BE2C (cell line): ENCODE measurements at regions not wholly inside any gene's neighbourhood (a gene's known extent, or its start where the extent isn't known, plus 50 kb on each side); places are given as distances from the start of the nearest gene placed in this dataset.

ENCODE experiments used
- DNase-seq: peaks from one replicate; pipeline ENCODE4 v3.0.0-alpha.2; 2020
- H3K27me3 ChIP-seq: fragments of 250-450 bp; sonication (Bioruptor Pico); 2 replicates; pipeline ENCODE4 v1.5.1; 2020; ENCODE audit warnings: mild to moderate bottlenecking
- H3K36me3 ChIP-seq: fragments of 250-450 bp; sonication (Bioruptor Pico); 2 replicates; pipeline ENCODE4 v1.5.1; 2020; ENCODE audit warnings: mild to moderate bottlenecking
- H3K4me1 ChIP-seq: fragments of 250-450 bp; sonication (Bioruptor Pico); 2 replicates; pipeline ENCODE4 v1.5.1; 2020
- H3K4me3 ChIP-seq: 2 replicates; pipeline ENCODE4 v1.5.1; 2011; ENCODE audit warnings: low read depth, low read length
- H3K9me3 ChIP-seq: fragments of 250-450 bp; sonication (Bioruptor Pico); 2 replicates; pipeline ENCODE4 v1.5.1; 2020
- CTCF ChIP-seq: IDR thresholded peaks from 2 replicates; pipeline ENCODE4 v1.5.1; 2012; ENCODE audit warnings: mild to moderate bottlenecking, low read depth, low read length

DNA sequence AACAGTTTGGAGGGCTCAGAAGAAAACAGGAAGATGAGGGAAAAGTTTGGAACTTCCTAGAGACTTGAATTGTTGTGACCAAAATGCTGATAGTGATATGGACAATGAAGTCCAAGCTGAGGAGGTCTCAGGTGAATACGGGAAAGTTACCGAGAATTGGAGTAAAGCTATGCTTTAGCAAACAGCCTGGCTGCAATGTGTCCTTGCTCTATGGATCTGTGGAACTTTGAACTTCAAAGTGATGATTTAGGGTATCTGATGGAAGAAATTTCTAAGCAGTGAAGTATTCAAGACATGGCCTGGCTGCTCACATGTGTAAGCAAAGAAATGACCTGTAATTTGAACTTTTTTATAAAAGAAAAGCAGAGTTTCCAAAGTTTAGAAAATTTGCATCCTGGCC, 240.2 kb upstream of the KLF14 start:
- H3K36me3 ChIP-seq: peaks cover 9% of the 10 kb centered on the region
- TF ChIP-seq CTCF: no peak
- H3K9me3 ChIP-seq: peaks cover 2% of the 10 kb centered on the region; the same call in 1 of the 2 replicates
- no peaks in the 10 kb centered on the region for H3K27me3 ChIP-seq
- H3K4me1 ChIP-seq: no peaks in the 10 kb centered on the region
- no peak for DNase-seq
- no peak overlapping the region for H3K4me3 ChIP-seq

- TF ChIP-seq CTCF: no peak
- peaks cover 2% of the 10 kb centered on the region; the same call in 1 of the 2 replicates for H3K9me3 ChIP-seq
- H3K4me3 ChIP-seq: no peak overlapping the region
- H3K36me3 ChIP-seq: peaks cover 9% of the 10 kb centered on the region
- no peaks in the 10 kb centered on the region for H3K4me1 ChIP-seq
- H3K27me3 ChIP-seq: no peaks in the 10 kb centered on the region
- no peak for DNase-seq
These were observed 240.8 kb upstream of the KLF14 start for GRCh38 chr7:130974794-130975193.

DNA sequence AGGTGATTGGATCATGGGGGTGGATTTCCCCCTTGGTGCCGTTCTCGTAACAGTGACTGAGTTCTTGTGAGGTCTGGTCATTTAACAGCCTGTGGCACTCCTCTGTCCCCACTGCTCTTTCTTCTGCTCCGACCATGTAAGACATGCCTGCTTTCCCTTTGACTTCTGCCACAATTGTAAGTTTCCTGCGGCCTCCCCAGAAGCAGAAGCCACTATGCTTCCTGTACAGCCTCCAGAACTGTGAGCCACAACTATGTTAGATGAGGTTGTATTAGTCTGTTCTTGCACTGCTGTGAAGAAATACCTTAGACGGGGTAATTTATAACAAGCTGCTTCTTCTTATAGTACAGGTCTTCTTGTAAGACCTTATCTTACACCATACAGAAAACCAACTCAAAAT, 241.7 kb upstream of the KLF14 start:
- peaks cover 2% of the 10 kb centered on the region; the same call in 1 of the 2 replicates for H3K9me3 ChIP-seq
- no peaks in the 10 kb centered on the region for H3K4me1 ChIP-seq
- TF ChIP-seq CTCF: no peak
- H3K36me3 ChIP-seq: peaks cover 9% of the 10 kb centered on the region
- no peak overlapping the region for H3K4me3 ChIP-seq
- DNase-seq: no peak
- no peaks in the 10 kb centered on the region for H3K27me3 ChIP-seq

- Histone ChIP-seq H3K4me1 (no peaks in the 10 kb centered on the region), H3K27me3 (no peaks in the 10 kb centered on the region), H3K4me3 (no peak overlapping the region), H3K36me3 (no peaks in the 10 kb centered on the region; the same call in 1 of the 2 replicates), H3K9me3 (no peaks in the 10 kb centered on the region)
- peak; percentile 14 for DNase-seq
- peak; percentile 93 for TF ChIP-seq CTCF
These were observed 248.2 kb upstream of the KLF14 start for GRCh38 chr7:130982160-130982638.

DNA sequence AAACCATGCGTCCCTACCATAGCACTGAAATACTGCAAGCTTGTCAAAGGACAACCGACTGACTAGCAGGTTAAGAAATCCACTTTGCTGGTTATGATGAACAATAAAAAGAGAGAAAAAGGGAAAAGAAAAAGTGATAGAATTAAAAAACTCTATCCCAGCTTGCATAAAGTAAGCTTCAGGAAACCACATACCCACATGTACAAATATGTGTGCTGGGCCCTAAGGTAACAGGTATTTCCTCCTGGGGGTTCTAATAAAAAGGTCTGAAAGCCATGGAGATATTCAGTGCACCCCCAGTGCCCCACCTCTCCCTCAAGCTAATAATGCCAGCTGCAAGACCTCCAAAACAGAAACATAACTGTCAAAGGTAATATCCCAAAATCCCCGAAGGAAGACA, 248.6 kb upstream of the KLF14 start:
- H3K36me3 ChIP-seq: no peaks in the 10 kb centered on the region; the same call in 1 of the 2 replicates
- H3K9me3 ChIP-seq: no peaks in the 10 kb centered on the region
- H3K4me1 ChIP-seq: no peaks in the 10 kb centered on the region
- TF ChIP-seq CTCF: no peak
- no peak overlapping the region for H3K4me3 ChIP-seq
- H3K27me3 ChIP-seq: no peaks in the 10 kb centered on the region
- no peak for DNase-seq

- TF ChIP-seq CTCF: no peak
- Histone ChIP-seq H3K4me3 (no peak overlapping the region), H3K36me3 (no peaks in the 10 kb centered on the region; the same call in 1 of the 2 replicates)
These were observed 251.4 kb upstream of the KLF14 start for GRCh38 chr7:130985361-130985760.

More at GRCh38 chr7:130985361-130985760, 251.4 kb upstream of the KLF14 start:
- no peak for DNase-seq
- H3K4me1 ChIP-seq: 0 out of 2 replicates have a peak, but pooled peaks cover 3% of the 10 kb centered on the region
- H3K27me3 ChIP-seq: no peaks in the 10 kb centered on the region
- no peaks in the 10 kb centered on the region for H3K9me3 ChIP-seq
